Liver (tissue), 8 donors: ENCODE measurements at regions not wholly inside any gene's neighbourhood (a gene's known extent, or its start where the extent isn't known, plus 50 kb on each side); places are given as distances from the start of the nearest gene placed in this dataset.

Experiments
- DNase-seq: peaks from one replicate; pipeline ENCODE4 v3.0.0-alpha.2; 2017; ENCODE audit warnings: low spot score
- H3K27ac ChIP-seq, 2 donors: one replicate each; pipeline ENCODE4 v1.7.0; 2013; ENCODE audit warnings: inconsistent platforms in 2 of 2, low read length in 2 of 2, control low read depth in 1 of 2, low read depth in 1 of 2, mild to moderate bottlenecking in 1 of 2
- H3K27me3 ChIP-seq, 4 donors: one replicate each; pipeline versions ENCODE4 v1.6.1 to v1.7.0; 2013; ENCODE audit warnings: low read length in 3 of 4, inconsistent platforms in 1 of 4, mild to moderate bottlenecking in 1 of 4, moderate library complexity in 1 of 4; ENCODE audit not compliant: control insufficient read depth in 4 of 4, insufficient read depth in 4 of 4
- H3K36me3 ChIP-seq, 4 donors: one replicate each; pipeline versions ENCODE4 v1.6.1 to v1.7.0; 2013; ENCODE audit warnings: low read length in 3 of 4, mild to moderate bottlenecking in 3 of 4, low read depth in 1 of 4, moderate library complexity in 1 of 4; ENCODE audit not compliant: control insufficient read depth in 4 of 4, insufficient read depth in 3 of 4
- H3K4me1 ChIP-seq, 4 donors: one replicate each; pipeline versions ENCODE4 v1.6.1 to v1.7.0; 2013; ENCODE audit warnings: low read length in 3 of 4, mild to moderate bottlenecking in 3 of 4, moderate library complexity in 1 of 4; ENCODE audit not compliant: control insufficient read depth in 4 of 4, insufficient read depth in 4 of 4
- H3K4me3 ChIP-seq, 3 donors: one replicate each; pipeline versions ENCODE4 v1.6.1 to v1.7.0; 2013; ENCODE audit warnings: low read length in 3 of 3, control low read depth in 1 of 3, low read depth in 1 of 3, mild to moderate bottlenecking in 1 of 3
- H3K9ac ChIP-seq, 2 donors: one replicate each; pipeline ENCODE4 v1.7.0; 2013; ENCODE audit warnings: low read length in 2 of 2, mild to moderate bottlenecking in 2 of 2, moderate library complexity in 2 of 2, control low read depth in 1 of 2, low read depth in 1 of 2
- H3K9me3 ChIP-seq, 4 donors: one replicate each; pipeline versions ENCODE4 v1.6.1 to v1.7.0; 2013; ENCODE audit warnings: low read length in 3 of 4; ENCODE audit not compliant: control insufficient read depth in 4 of 4
- ATF3 ChIP-seq: IDR thresholded peaks from 2 replicates; pipeline ENCODE4 v1.6.1; 2016; ENCODE audit warnings: antibody characterized with exemption
- CTCF ChIP-seq: fragments of 150-350 bp; IDR thresholded peaks from 2 replicates; pipeline ENCODE4 v1.5.1; 2017; ENCODE audit warnings: improper control_type of control experiment, low read depth, low read length; ENCODE audit not compliant: missing input control
- EGR1 ChIP-seq, 2 donors: IDR thresholded peaks; 2 replicates each; pipeline ENCODE4 v1.6.1; 2016 to 2018; ENCODE audit warnings: antibody characterized with exemption in 2 of 2, low read depth in 2 of 2
- FOXA1 ChIP-seq: IDR thresholded peaks from 2 replicates; pipeline ENCODE4 v1.6.1; 2016; ENCODE audit warnings: antibody characterized with exemption
- FOXA2 ChIP-seq: IDR thresholded peaks from 2 replicates; pipeline ENCODE4 v1.6.1; 2016; ENCODE audit warnings: antibody characterized with exemption
- GABPA ChIP-seq, 2 donors: IDR thresholded peaks in 1 of 2; conservative IDR thresholded peaks in 1 of 2; 2 replicates each; pipeline ENCODE4 v1.6.1; 2016; ENCODE audit warnings: antibody characterized with exemption in 2 of 2, mild to moderate bottlenecking in 1 of 2, moderate library complexity in 1 of 2
- HNF4A ChIP-seq, 2 donors: conservative IDR thresholded peaks; 2 replicates each; pipeline ENCODE4 v1.6.1; 2016; ENCODE audit warnings: antibody characterized with exemption in 2 of 2, mild to moderate bottlenecking in 2 of 2
- JUND ChIP-seq, 2 donors: IDR thresholded peaks; 2 replicates each; pipeline ENCODE4 v1.6.1; 2016; ENCODE audit warnings: antibody characterized with exemption in 2 of 2
- MAX ChIP-seq: IDR thresholded peaks from 2 replicates; pipeline ENCODE4 v1.6.1; 2016; ENCODE audit warnings: antibody characterized with exemption
- NR2F2 ChIP-seq: IDR thresholded peaks from 2 replicates; pipeline ENCODE4 v1.6.1; 2016; ENCODE audit warnings: antibody characterized with exemption
- RAD21 ChIP-seq, 2 donors: IDR thresholded peaks; 2 replicates each; pipeline ENCODE4 v1.6.1; 2016; ENCODE audit warnings: antibody characterized with exemption in 2 of 2, mild to moderate bottlenecking in 2 of 2
- REST ChIP-seq: IDR thresholded peaks from 2 replicates; pipeline ENCODE4 v1.6.1; 2016; ENCODE audit warnings: antibody characterized with exemption, mild to moderate bottlenecking
- RXRA ChIP-seq, 2 donors: IDR thresholded peaks; 2 replicates each; pipeline ENCODE4 v1.6.1; 2017 to 2018; ENCODE audit warnings: antibody characterized with exemption in 2 of 2, mild to moderate bottlenecking in 1 of 2
- SP1 ChIP-seq: IDR thresholded peaks from 2 replicates; pipeline ENCODE4 v1.6.1; 2018; ENCODE audit warnings: antibody characterized with exemption, mild to moderate bottlenecking
- TAF1 ChIP-seq: conservative IDR thresholded peaks from 2 replicates; pipeline ENCODE4 v1.6.1; 2016; ENCODE audit warnings: antibody characterized with exemption, mild to moderate bottlenecking
- YY1 ChIP-seq: IDR thresholded peaks from 2 replicates; pipeline ENCODE4 v1.6.1; 2016; ENCODE audit warnings: antibody characterized with exemption, mild to moderate bottlenecking
- ZBTB33 ChIP-seq: IDR thresholded peaks from 2 replicates; pipeline ENCODE4 v1.6.1; 2016; ENCODE audit warnings: antibody characterized with exemption
- WGBS: extraction: QIAGEN DNeasy Blood & Tissue Kit; methylation state at CpG from one replicate; pipeline ENCODE4 v1.1.7; 2013; 5-methylcytosine and 5-hydroxymethylcytosine counted together
- donor health status: healthy.
- donor health status: healthy.
- donor health status: healthy.
- donor health status: healthy.
- donor health status: healthy.

GRCh38 chr3:117417411-117417810, 707.8 kb downstream of the TUSC7 start:
- no peaks in the 10 kb centered on the region for H3K9me3 ChIP-seq
- WGBS, result 87% methylated on average over 1 of the region's 1 CpG

GRCh38 chr3:117427081-117427480, 717.5 kb downstream of the TUSC7 start:
- Histone ChIP-seq H3K4me3 (no peak overlapping the region), H3K36me3 (no peaks in the 10 kb centered on the region), H3K4me1 (no peaks in the 10 kb centered on the region), H3K27me3 (no peaks in the 10 kb centered on the region), H3K9ac (no peak overlapping the region), H3K27ac (no peak overlapping the region), H3K9me3 (no peaks in the 10 kb centered on the region)
- 77% methylated on average over 1 of the region's 1 CpG for WGBS
- no peak for TF ChIP-seq RXRA (IDR thresholded peaks at IDR 0.05)
- no peak for TF ChIP-seq HNF4A (conservative IDR thresholded peaks at IDR 0.05)
- no peak for TF ChIP-seq FOXA2
- TF ChIP-seq SP1, result no peak
- no peak for TF ChIP-seq EGR1 (IDR thresholded peaks at IDR 0.05; ENCODE audit: low read depth in 2 of 2)
- TF ChIP-seq YY1, result no peak
- TF ChIP-seq MAX, result no peak
- DNase-seq, result no peak

More at GRCh38 chr3:117417411-117417810, 707.8 kb downstream of the TUSC7 start:
- no peak for DNase-seq
- H3K27ac ChIP-seq, result no peak overlapping the region
- no peak overlapping the region for H3K4me3 ChIP-seq
- TF ChIP-seq GABPA (IDR thresholded peaks at IDR 0.05 in 1 of 2, conservative IDR thresholded peaks at IDR 0.05 in 1 of 2), result no peak
- TF ChIP-seq ATF3, result no peak
- no peak for TF ChIP-seq EGR1 (IDR thresholded peaks at IDR 0.05; ENCODE audit: low read depth in 2 of 2)
- no peak for TF ChIP-seq YY1
- TF ChIP-seq RAD21 (IDR thresholded peaks at IDR 0.05), result no peak
- TF ChIP-seq ZBTB33, result no peak
- no peak for TF ChIP-seq TAF1
- no peak for TF ChIP-seq SP1
- TF ChIP-seq FOXA2, result no peak
- no peak for TF ChIP-seq RXRA (IDR thresholded peaks at IDR 0.05)
- no peak for TF ChIP-seq NR2F2
- no peak for TF ChIP-seq JUND (IDR thresholded peaks at IDR 0.05)
- H3K9ac ChIP-seq, result no peak overlapping the region
- H3K4me1 ChIP-seq, result no peaks in the 10 kb centered on the region
- no peaks in the 10 kb centered on the region for H3K36me3 ChIP-seq
- no peaks in the 10 kb centered on the region for H3K27me3 ChIP-seq

GRCh38 chr3:117433427-117433826, 723.8 kb downstream of the TUSC7 start:
- 68% methylated on average over 1 of the region's 1 CpG for WGBS
- TF ChIP-seq RXRA (IDR thresholded peaks at IDR 0.05) (no peak), RAD21 (IDR thresholded peaks at IDR 0.05) (no peak), TAF1 (no peak), ZBTB33 (no peak), EGR1 (IDR thresholded peaks at IDR 0.05; ENCODE audit: low read depth in 2 of 2) (no peak), FOXA1 (no peak), MAX (no peak), JUND (IDR thresholded peaks at IDR 0.05) (no peak), GABPA (IDR thresholded peaks at IDR 0.05 in 1 of 2, conservative IDR thresholded peaks at IDR 0.05 in 1 of 2) (no peak), SP1 (no peak), REST (no peak), HNF4A (conservative IDR thresholded peaks at IDR 0.05) (no peak), NR2F2 (no peak), CTCF (no peak)

More at GRCh38 chr3:117433427-117433826, 723.8 kb downstream of the TUSC7 start:
- Histone ChIP-seq H3K27me3 (no peaks in the 10 kb centered on the region), H3K4me1 (no peaks in the 10 kb centered on the region), H3K27ac (no peak overlapping the region), H3K36me3 (no peaks in the 10 kb centered on the region), H3K4me3 (no peak overlapping the region), H3K9me3 (no peaks in the 10 kb centered on the region), H3K9ac (no peak overlapping the region)
- DNase-seq, result no peak
